HCT116 (cell line): ENCODE measurements at regions not wholly inside any gene's neighbourhood (a gene's known extent, or its start where the extent isn't known, plus 50 kb on each side); places are given as distances from the start of the nearest gene placed in this dataset.

ENCODE experiments used
- ATAC-seq: fragments of 200-7000 bp; cut with Tn5 transposase; 2 replicates; pipeline ENCODE4 v1.9.1; 2020; ENCODE audit warnings: mild to moderate bottlenecking, moderate library complexity
- BruUV-seq: library from RNA; stranded (reverse); fragments of 400-500 nt; replicated peaks from 2 replicates; lab custom pipeline; 2021; lab: Mats Ljungman, UMichigan
- CTCF ChIA-PET: fragments of 300-600 bp; sonication (Branson Sonifier 250); formaldehyde crosslinking; loops from one replicate; lab custom pipeline; 2021; ENCODE audit warnings: antibody characterized with exemption; lab: Charles Lee
- POLR2A ChIA-PET: fragments of 300-600, 350-600 bp; sonication (Branson Sonifier 250); formaldehyde crosslinking; loops from one replicate; lab custom pipeline; 2021; ENCODE audit warnings: antibody characterized with exemption; lab: Charles Lee
- RAD21 ChIA-PET, 2 experiments: fragments of 300-600 bp; sonication (Branson Sonifier 250); formaldehyde crosslinking; loops; one replicate each; lab custom pipeline; 2023; ENCODE audit warnings: low total read pairs in 2 of 2; ENCODE audit not compliant: uncharacterized antibody in 2 of 2, unreplicated experiment in 2 of 2, low non-redundant PET in 1 of 2; lab: Charles Lee
- DNase-seq: peaks from one replicate; pipeline ENCODE4 v3.0.0-alpha.2; 2010; ENCODE audit warnings: low read depth, low spot score
- H2AFZ ChIP-seq: fragments of 200-600 bp; shearing (Covaris generic), sonication (generic); 2 replicates; pipeline ENCODE4 v1.6.1; 2017; ENCODE audit warnings: low read depth, mixed run types, mixed read lengths, antibody characterized with exemption, low read length; ENCODE audit not compliant: poor library complexity, severe bottlenecking
- H3K27ac ChIP-seq: 2 replicates; pipeline ENCODE4 v1.5.1; 2012; ENCODE audit warnings: low read depth, low read length
- H3K27me3 ChIP-seq: fragments of 200-600 bp; sonication (generic); 2 replicates; pipeline ENCODE4 v1.6.1; 2016; ENCODE audit warnings: mixed run types, low read length, mixed read lengths; ENCODE audit not compliant: insufficient read depth
- H3K36me3 ChIP-seq, 2 experiments: fragments of 200-500 bp in 1 of 2; fragments of 200-600 bp in 1 of 2; sonication (Bioruptor generic) in 1 of 2; sonication (generic) in 1 of 2; 2 replicates each; pipeline versions ENCODE4 v1.5.1 to v1.6.1; 2014 to 2016; ENCODE audit warnings: low read length in 2 of 2, inconsistent platforms in 1 of 2, mixed read lengths in 1 of 2, mixed run types in 1 of 2; ENCODE audit not compliant: insufficient read depth in 2 of 2, control insufficient read depth in 1 of 2
- H3K4me1 ChIP-seq, 2 experiments: fragments of 200-600 bp in 1 of 2; sonication (generic) in 1 of 2; 2 replicates each; pipeline versions ENCODE4 v1.5.1 to v1.6.1; 2012 to 2017; ENCODE audit warnings: low read length in 2 of 2, inconsistent platforms in 1 of 2, mild to moderate bottlenecking in 1 of 2, mixed read lengths in 1 of 2, mixed run types in 1 of 2, moderate library complexity in 1 of 2; ENCODE audit not compliant: insufficient read depth in 2 of 2, control insufficient read depth in 1 of 2
- H3K4me2 ChIP-seq: fragments of 200-600 bp; sonication (generic); 2 replicates; pipeline ENCODE4 v1.6.1; 2017; ENCODE audit warnings: mixed run types, low read length, mixed read lengths
- H3K4me3 ChIP-seq, 2 experiments: fragments of 200-600 bp in 1 of 2; sonication (generic) in 1 of 2; replicated peaks in 1 of 2; 2 replicates each; pipeline ENCODE4 v1.5.1; 2011 to 2016; ENCODE audit warnings: low read length in 2 of 2, control low read depth in 1 of 2, low read depth in 1 of 2, mild to moderate bottlenecking in 1 of 2, mixed read lengths in 1 of 2, mixed run types in 1 of 2
- H3K79me2 ChIP-seq: fragments of 200-600 bp; sonication (generic); 2 replicates; pipeline ENCODE4 v1.6.1; 2017; ENCODE audit warnings: mild to moderate bottlenecking, mixed run types, low read length, moderate library complexity, mixed read lengths; ENCODE audit not compliant: insufficient read depth
- H3K9ac ChIP-seq: fragments of 200-600 bp; sonication (generic); 2 replicates; pipeline ENCODE4 v1.6.1; 2016; ENCODE audit warnings: low read length, mixed read lengths
- H3K9me2 ChIP-seq: fragments of 200-600 bp; sonication (generic), shearing (Covaris generic); 2 replicates; pipeline ENCODE4 v1.6.1; 2017; ENCODE audit warnings: mixed run types, mild to moderate bottlenecking, moderate library complexity; ENCODE audit not compliant: insufficient read depth
- H3K9me3 ChIP-seq, 2 experiments: fragments of 200-500 bp in 1 of 2; fragments of 200-600 bp in 1 of 2; sonication (Bioruptor generic) in 1 of 2; sonication (generic) in 1 of 2; 2 replicates each; pipeline ENCODE4 v1.6.1; 2014 to 2017; ENCODE audit warnings: low read length in 2 of 2, mixed read lengths in 2 of 2, inconsistent platforms in 1 of 2, low read depth in 1 of 2, mild to moderate bottlenecking in 1 of 2, mixed run types in 1 of 2, moderate library complexity in 1 of 2; ENCODE audit not compliant: control insufficient read depth in 1 of 2, insufficient read depth in 1 of 2
- H4K20me1 ChIP-seq: fragments of 200-600 bp; sonication (generic), shearing (Covaris generic); 2 replicates; pipeline ENCODE4 v1.6.1; 2017; ENCODE audit warnings: mixed run types, mild to moderate bottlenecking, moderate library complexity; ENCODE audit not compliant: insufficient read depth
- CBX3 ChIP-seq: IDR thresholded peaks from 2 replicates; pipeline ENCODE4 v1.6.1; 2012; ENCODE audit warnings: low read depth
- CEBPB ChIP-seq: IDR thresholded peaks from 2 replicates; pipeline ENCODE4 v1.6.1; 2012; ENCODE audit warnings: low read depth
- CTCF ChIP-seq, 3 experiments: fragments of 200-600 bp in 1 of 3; sonication (generic) in 1 of 3; IDR thresholded peaks in 2 of 3; conservative IDR thresholded peaks in 1 of 3; 2 replicates each; pipeline ENCODE4 v1.5.1; 2012 to 2017; ENCODE audit warnings: low read depth in 2 of 3, low read length in 2 of 3, antibody characterized with exemption in 1 of 3, borderline replicate concordance in 1 of 3, control low read depth in 1 of 3, mild to moderate bottlenecking in 1 of 3, mixed read lengths in 1 of 3, mixed run types in 1 of 3, moderate library complexity in 1 of 3; ENCODE audit not compliant: insufficient read depth in 1 of 3
- ELF1 ChIP-seq: IDR thresholded peaks from 2 replicates; pipeline ENCODE4 v1.6.1; 2012; ENCODE audit warnings: low read depth, borderline replicate concordance
- EZH2 ChIP-seq: fragments of 200-600 bp; sonication (generic); IDR thresholded peaks from 2 replicates; pipeline ENCODE4 v1.6.1; 2017; ENCODE audit warnings: antibody characterized with exemption, mixed run types
- EZH2phosphoT487 ChIP-seq: fragments of 200-600 bp; IDR thresholded peaks from 2 replicates; pipeline ENCODE4 v1.6.1; 2018; ENCODE audit warnings: antibody characterized with exemption, borderline replicate concordance
- FOSL1 ChIP-seq: IDR thresholded peaks from 2 replicates; pipeline ENCODE4 v1.6.1; 2012; ENCODE audit warnings: low read depth
- JUND ChIP-seq: IDR thresholded peaks from 2 replicates; pipeline ENCODE4 v1.6.1; 2012
- POLR2A ChIP-seq: IDR thresholded peaks from 2 replicates; pipeline ENCODE4 v1.7.0; 2011; ENCODE audit warnings: borderline replicate concordance; ENCODE audit not compliant: insufficient read depth, insufficient read length; ENCODE audit errors: extremely low read depth
- POLR2AphosphoS5 ChIP-seq: IDR thresholded peaks from 2 replicates; pipeline ENCODE4 v1.6.1; 2011; ENCODE audit warnings: mild to moderate bottlenecking, low read depth, low read length, moderate library complexity
- RAD21 ChIP-seq: IDR thresholded peaks from 2 replicates; pipeline ENCODE4 v1.6.1; 2012; ENCODE audit warnings: low read depth, mild to moderate bottlenecking
- SIN3A ChIP-seq: IDR thresholded peaks from 2 replicates; pipeline ENCODE4 v1.6.1; 2012; ENCODE audit warnings: low read depth
- SP1 ChIP-seq: IDR thresholded peaks from 2 replicates; pipeline ENCODE4 v1.6.1; 2012; ENCODE audit warnings: low read depth
- SRF ChIP-seq: IDR thresholded peaks from 2 replicates; pipeline ENCODE4 v1.6.1; 2012; ENCODE audit warnings: low read depth
- TCF7L2 ChIP-seq: IDR thresholded peaks from 2 replicates; pipeline ENCODE4 v1.7.0; 2011; ENCODE audit warnings: borderline replicate concordance, inconsistent platforms; ENCODE audit not compliant: insufficient read depth, insufficient read length; ENCODE audit errors: extremely low read depth
- YY1 ChIP-seq: IDR thresholded peaks from 2 replicates; pipeline ENCODE4 v1.6.1; 2011; ENCODE audit warnings: low read length, low read depth, moderate library complexity, mild to moderate bottlenecking; ENCODE audit not compliant: insufficient replicate concordance; ENCODE audit errors: extremely low read depth
- intact Hi-C: fragments of 100-400 bp; cut with micrococcal nuclease; formaldehyde crosslinking; loops from 2 replicates; pipeline ENCODE4 v1.10.0; 2022
- TF ChIP-seq, protein P1 (sequence below): IDR thresholded peaks from 2 replicates; pipeline ENCODE4 v1.6.1; 2011; ENCODE audit warnings: mild to moderate bottlenecking, low read length, moderate library complexity; ENCODE audit not compliant: insufficient replicate concordance; ENCODE audit errors: extremely low read depth

DNA sequence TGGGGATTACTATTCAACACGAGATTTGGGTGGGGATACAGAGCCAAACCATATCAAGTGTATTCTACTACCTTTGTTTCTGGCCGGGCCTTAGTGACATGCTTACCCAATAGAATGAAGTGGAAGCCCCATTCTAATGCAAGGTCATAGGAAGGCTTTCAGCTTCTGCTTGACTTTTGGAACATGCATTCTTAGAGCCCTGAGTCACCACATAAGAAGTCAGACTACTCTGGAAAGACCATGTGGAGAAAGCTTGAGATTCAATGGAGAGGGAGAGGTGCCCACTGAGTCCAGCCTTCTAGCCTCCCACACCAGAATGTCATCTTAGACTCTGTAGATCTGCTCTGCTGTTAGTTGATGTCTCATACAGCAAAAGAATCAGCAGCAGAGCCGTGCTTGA is 155.7 kb upstream of the FBN2 start:
- ChIA-PET POLR2A (no interaction called here), CTCF (no interaction called here), RAD21 (no interaction called here)
- Histone ChIP-seq H3K4me2 (no peak overlapping the region), H3K27ac (no peak overlapping the region), H3K4me3 (no peak overlapping the region), H3K9me3 (no peaks in the 10 kb centered on the region), H3K4me1 (peaks cover 0 to 4% of the 10 kb centered on the region in 2 experiments; a peak in 1 of 4 replicates), H3K36me3 (no peaks in the 10 kb centered on the region), H2AFZ (no peak overlapping the region), H3K27me3 (no peaks in the 10 kb centered on the region), H3K9me2 (no peaks in the 10 kb centered on the region), H4K20me1 (no peaks in the 10 kb centered on the region), H3K9ac (no peak overlapping the region), H3K79me2 (no peaks in the 10 kb centered on the region)
- BruUV-seq = no TSS peak
- DNase-seq (no peak), ATAC-seq (no peak)
- intact Hi-C loops = no loop called here
- TF ChIP-seq POLR2A (no peak), TCF7L2 (no peak), ELF1 (no peak), SP1 (no peak), JUND (no peak), RAD21 (no peak), FOSL1 (no peak), SRF (no peak), EZH2 (no peak), EZH2phosphoT487 (no peak), CTCF (IDR thresholded peaks at IDR 0.05 in 2 of 3, conservative IDR thresholded peaks at IDR 0.05 in 1 of 3; ENCODE audit: borderline replicate concordance in 1 of 3, insufficient read depth in 1 of 3, low read depth in 2 of 3, low read length in 2 of 3) (no peak), SIN3A (no peak), CEBPB (no peak), POLR2AphosphoS5 (no peak), CBX3 (no peak), YY1 (no peak)
- TF ChIP-seq, protein P1, sequence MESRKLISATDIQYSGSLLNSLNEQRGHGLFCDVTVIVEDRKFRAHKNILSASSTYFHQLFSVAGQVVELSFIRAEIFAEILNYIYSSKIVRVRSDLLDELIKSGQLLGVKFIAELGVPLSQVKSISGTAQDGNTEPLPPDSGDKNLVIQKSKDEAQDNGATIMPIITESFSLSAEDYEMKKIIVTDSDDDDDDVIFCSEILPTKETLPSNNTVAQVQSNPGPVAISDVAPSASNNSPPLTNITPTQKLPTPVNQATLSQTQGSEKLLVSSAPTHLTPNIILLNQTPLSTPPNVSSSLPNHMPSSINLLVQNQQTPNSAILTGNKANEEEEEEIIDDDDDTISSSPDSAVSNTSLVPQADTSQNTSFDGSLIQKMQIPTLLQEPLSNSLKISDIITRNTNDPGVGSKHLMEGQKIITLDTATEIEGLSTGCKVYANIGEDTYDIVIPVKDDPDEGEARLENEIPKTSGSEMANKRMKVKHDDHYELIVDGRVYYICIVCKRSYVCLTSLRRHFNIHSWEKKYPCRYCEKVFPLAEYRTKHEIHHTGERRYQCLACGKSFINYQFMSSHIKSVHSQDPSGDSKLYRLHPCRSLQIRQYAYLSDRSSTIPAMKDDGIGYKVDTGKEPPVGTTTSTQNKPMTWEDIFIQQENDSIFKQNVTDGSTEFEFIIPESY = no peak
